8988T (cell line): ENCODE measurements at regions not wholly inside any gene's neighbourhood (a gene's known extent, or its start where the extent isn't known, plus 50 kb on each side); places are given as distances from the start of the nearest gene placed in this dataset.

ENCODE experiments used
- DNase-seq: peaks from one replicate; pipeline ENCODE4 v3.0.0; 2011

GRCh38 chr2:145075454-145076062, 555.6 kb upstream of the ZEB2 start:
- DNase-seq, result no peak

- no peak for DNase-seq
Measured at GRCh38 chr2:145070703-145071102, 550.8 kb upstream of the ZEB2 start.

- no peak for DNase-seq
Measured at GRCh38 chr2:145068509-145068908, 548.6 kb upstream of the ZEB2 start.

- no peak for DNase-seq
Measured at GRCh38 chr2:145067549-145068030, 547.7 kb upstream of the ZEB2 start.

GRCh38 chr2:145066856-145067548, 547.1 kb upstream of the ZEB2 start:
- no peak for DNase-seq

GRCh38 chr2:145066151-145066661, 546.3 kb upstream of the ZEB2 start:
- no peak for DNase-seq

- no peak for DNase-seq
Measured at GRCh38 chr2:145065342-145065741, 545.4 kb upstream of the ZEB2 start.

GRCh38 chr2:145064511-145064910, 544.6 kb upstream of the ZEB2 start:
- DNase-seq, result no peak

GRCh38 chr2:145060876-145061275, 541.0 kb upstream of the ZEB2 start:
- no peak for DNase-seq

GRCh38 chr2:145059914-145060313, 540.0 kb upstream of the ZEB2 start:
- DNase-seq, result no peak

- no peak for DNase-seq
Measured at GRCh38 chr2:145059343-145059742, 539.4 kb upstream of the ZEB2 start.

GRCh38 chr2:145058457-145058856, 538.5 kb upstream of the ZEB2 start:
- DNase-seq, result no peak

GRCh38 chr2:145055651-145056050, 535.7 kb upstream of the ZEB2 start:
- DNase-seq, result no peak

- DNase-seq, result no peak
Measured at GRCh38 chr2:145050134-145050533, 530.2 kb upstream of the ZEB2 start.

- no peak for DNase-seq
Measured at GRCh38 chr2:145049475-145049874, 529.6 kb upstream of the ZEB2 start.

- no peak for DNase-seq
Measured at GRCh38 chr2:145047554-145047953, 527.6 kb upstream of the ZEB2 start.

- no peak for DNase-seq
Measured at GRCh38 chr2:145044491-145044890, 524.6 kb upstream of the ZEB2 start.

- DNase-seq, result no peak
Measured at GRCh38 chr2:145043399-145043834, 523.5 kb upstream of the ZEB2 start.

GRCh38 chr2:145041706-145042105, 521.8 kb upstream of the ZEB2 start:
- no peak for DNase-seq

GRCh38 chr2:145040433-145040832, 520.5 kb upstream of the ZEB2 start:
- DNase-seq, result no peak

- no peak for DNase-seq
Measured at GRCh38 chr2:145038041-145038525, 518.2 kb upstream of the ZEB2 start.

GRCh38 chr2:145036421-145037011, 516.6 kb upstream of the ZEB2 start:
- DNase-seq, result no peak

GRCh38 chr2:145034511-145034910, 514.6 kb upstream of the ZEB2 start:
- DNase-seq, result no peak

- no peak for DNase-seq
Measured at GRCh38 chr2:145033438-145033837, 513.5 kb upstream of the ZEB2 start.
